GM21825 (cell line): ENCODE measurements at regions not wholly inside any gene's neighbourhood (a gene's known extent, or its start where the extent isn't known, plus 50 kb on each side); places are given as distances from the start of the nearest gene placed in this dataset.
"Not testable (repeated sequence)": the region's sequence is repeated elsewhere in the genome, so short reads cannot be mapped to it uniquely, and the experiment has no call there.

Experiments
- ATAC-seq: cut with Tn5 transposase; IDR thresholded peaks from one replicate; pipeline ENCODE4 v1.9.1; 2021; ENCODE audit warnings: mild to moderate bottlenecking, moderate library complexity; ENCODE audit not compliant: unreplicated experiment

DNA sequence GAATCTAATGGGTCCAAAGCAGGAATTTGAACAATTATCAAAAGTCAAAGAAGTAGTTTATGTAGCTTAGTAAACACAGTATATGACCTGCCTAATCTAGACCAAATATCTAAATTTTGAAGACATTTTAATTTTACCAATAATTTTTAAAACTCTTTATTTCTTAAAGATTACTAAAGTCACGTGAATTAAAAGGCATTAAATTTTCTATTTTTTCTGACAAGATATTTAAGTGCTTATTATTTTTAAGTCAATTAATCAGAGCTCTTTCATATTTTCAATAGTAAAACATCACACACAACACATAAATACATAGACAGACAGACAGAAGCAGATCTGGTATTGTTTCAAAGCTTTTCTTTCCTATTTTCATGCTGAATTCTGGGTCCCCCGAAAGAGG, 89.5 kb downstream of the ZNF467 start:
- ATAC-seq, result no peak

DNA sequence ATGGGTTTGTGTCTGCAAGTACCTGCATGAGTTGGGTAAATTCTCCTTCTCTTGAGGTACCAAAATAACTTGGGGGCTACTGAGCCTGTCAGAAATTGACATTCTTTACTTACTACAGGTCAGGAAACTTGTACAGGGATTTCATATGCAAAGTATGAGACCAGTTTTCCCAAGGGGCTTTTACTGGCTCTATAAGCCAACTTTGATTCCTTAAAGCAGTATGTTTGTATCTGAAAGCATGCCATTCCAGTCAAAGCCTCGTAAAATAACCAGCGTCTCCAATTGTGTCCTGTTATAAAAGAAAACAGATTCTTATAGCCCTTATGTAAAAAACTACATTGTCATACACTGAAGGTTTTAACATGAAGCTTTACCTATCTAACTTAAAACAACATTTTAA, 90.2 kb downstream of the ZNF467 start:
- ATAC-seq, result no peak

DNA sequence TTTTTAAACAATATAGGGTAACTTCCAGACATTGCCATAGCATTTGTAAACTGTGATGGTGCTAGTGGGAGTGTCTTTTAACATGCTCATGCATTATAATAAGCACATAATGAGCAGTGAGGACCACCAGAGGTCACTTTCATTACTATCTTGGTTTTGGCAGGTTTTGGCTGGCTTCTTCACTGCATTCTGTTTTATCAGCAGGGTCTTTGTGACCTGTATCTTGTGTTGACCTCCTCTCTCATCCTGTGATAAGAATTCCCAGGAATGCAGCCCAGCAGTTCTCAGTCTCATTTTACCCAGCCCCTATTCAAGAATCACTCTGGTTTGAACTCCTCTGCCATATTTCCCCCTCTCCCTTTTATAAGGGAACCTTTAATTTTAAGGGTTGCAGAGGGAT, 91.3 kb downstream of the ZNF467 start:
- ATAC-seq, result no peak

DNA sequence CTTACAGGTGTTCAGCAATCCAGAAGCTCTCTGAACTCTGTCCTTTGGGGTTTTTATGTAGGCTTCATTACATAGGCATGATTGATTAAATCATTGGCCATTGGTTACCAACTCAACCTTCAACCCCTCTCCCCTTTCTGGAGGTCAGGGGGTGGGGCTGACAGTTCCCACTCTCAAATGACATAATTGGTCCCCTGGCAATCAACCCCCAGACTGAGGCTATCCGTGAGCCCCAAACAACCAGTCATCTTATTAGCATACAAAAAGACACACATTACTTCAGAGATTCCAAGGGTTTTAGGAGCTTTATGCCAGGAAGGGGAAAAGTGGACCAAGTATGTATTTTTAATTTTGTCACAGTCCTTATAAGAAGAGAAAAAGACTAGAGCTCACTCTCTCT, 92.1 kb downstream of the ZNF467 start:
- ATAC-seq, result no peak

DNA sequence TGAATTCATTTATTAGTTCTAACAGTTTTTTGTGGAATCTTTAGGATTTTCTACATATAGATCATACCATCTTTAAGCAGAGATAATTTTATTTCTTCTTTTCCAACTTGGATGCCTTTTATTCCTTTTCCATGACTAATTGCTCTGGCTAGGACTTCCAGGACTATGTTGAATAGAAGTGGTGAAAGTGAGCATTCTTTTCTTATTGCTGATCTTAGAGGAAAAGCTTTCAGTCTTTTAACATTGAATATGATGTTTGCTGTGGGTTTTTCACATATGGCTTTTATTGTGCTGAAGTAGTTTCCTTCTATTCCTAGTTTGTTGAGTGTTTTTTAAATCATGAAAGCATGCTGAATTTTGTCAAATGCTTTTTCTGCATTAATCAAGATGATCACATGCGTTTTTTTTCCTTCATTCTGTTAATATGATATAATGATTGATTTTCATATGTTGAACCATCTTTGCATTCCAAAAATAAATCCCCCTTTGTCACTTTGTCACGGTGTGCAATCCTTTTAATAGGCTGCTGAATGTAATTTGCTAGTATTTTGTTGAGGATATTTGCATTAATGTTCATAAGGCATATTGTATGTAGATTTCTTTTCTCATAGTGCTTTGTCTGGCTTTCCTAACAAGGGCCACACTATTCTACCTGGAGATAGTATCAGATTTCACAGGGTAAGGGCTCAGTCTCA, 92.9 kb downstream of the ZNF467 start:
- ATAC-seq, result no peak

DNA sequence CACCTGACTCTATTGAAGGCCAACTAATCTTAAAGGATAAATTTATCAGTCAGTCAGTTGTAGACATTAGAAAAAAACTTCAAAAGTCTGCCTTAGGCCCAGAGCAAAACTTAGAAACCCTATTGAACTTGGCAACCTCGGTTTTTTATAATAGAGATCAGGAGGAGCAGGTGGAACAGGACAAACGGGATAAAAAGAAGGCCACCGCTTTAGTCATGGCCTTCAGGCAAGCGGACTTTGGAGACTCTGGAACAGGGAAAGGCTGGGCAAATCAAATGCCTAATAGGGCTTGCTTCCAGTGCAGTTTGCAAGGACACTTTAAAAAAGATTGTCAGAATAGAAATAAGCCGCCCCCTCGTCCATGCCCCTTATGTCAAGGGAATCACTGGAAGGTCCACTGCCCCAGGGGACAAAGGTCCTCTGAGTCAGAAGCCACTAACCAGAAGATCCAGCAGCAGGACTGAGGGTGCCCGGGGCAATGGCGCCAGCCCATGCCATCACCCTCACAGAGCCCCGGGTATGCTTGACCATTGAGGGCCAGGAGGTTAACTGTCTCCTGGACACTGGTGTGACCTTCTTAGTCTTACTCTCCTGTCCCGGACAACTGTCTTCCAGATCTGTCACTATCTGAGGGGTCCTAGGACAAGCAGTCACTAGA, 98.5 kb downstream of the ZNF467 start:
- ATAC-seq, result not testable (repeated sequence)

DNA sequence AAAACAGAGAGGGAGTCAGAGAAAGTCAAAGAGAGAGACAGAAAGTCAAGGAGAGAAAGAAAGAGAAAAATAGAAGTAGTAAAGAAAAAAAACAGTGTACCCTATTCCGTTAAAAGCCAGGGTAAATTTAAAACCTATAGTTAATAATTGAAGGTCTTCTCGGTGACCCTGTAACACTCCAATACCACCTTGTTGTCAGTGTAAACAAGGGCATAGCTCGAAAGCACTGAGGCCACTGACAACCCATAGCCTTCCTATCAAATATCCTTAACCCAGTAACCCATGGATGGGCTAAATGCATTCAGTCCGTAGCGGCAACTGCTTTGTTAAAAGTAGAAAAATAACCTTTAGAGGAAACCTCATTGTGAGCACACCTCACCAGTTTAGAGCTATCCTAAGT, 100.4 kb downstream of the ZNF467 start:
- ATAC-seq, result no peak

DNA sequence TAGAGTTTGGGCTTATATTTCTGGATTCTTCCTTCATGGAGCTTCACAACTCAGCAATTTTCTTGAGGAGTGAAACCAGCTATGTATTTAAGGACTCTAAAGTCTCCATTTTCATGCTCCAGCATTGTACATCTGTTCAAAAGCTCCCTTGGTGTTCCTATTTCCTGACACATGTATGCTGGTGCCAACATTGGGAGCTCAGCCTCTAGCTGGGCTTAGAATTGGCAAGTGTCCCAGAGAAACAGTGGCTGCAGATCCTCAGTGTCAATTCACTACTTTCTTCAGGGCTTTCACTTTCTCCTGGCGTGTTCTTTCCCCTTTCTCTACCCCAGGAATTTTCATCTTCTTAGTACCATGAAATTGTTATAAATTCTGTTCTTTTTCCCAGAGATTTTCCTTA, 103.1 kb downstream of the ZNF467 start:
- no peak for ATAC-seq

DNA sequence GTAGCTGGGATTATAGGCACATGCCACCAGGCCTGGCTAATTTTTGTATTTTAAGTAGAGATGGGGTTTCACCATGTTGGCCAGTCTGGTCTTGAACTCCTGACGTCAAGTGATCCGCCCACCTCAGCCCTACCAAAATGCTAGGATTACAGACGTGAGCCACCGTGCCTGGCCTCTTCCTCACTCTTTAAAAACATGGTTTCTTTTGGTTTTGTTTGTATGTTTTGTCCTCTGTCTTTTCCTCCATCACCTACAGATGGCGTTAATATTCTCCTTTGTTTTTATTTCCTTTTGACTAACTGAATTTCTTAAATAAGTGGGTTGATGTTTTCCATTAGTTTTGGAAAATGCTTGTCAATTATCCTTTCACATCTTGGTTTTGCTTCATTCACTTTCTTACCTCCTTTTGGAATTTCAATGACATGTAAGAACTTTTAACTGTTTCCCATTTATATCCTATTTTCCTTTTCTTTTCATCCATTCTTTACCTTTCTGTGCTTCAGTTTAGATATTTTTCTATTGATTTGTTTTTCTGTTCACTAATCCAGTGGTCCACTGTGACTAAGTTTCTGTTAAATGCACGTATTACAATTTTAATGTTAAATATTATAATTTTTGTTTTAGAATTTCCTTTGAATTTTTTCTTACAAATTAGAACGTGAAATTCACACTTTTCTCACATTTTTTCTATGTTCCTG, 104.1 kb downstream of the ZNF467 start:
- no peak for ATAC-seq

DNA sequence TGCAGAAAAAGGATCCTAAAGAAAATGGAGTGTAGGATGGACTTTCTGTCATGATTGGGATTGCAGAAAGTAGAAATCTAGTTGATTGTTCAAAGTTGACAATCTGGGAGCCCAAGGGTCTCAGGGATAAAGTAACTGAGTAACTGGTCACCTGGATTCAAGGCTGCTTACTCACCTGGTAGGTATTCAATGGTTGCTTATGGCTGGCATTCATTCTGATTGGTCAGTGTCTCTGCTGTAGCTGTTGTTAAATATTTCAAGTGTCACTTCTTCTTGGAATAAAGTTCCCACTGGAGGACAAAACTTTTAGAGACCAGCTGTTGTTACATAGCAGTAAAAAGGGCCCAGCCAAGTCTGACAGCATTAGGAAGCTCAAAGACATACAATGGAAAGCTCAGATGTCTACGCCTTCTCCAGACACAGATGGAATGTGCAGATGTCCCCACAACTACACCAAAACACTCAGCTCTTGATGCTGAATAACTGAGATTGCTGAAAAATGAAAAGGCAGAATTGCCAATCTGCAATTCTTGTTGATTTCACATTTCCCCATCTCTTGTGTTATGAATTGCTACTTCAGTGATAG, 106.9 kb downstream of the ZNF467 start:
- ATAC-seq, result no peak

DNA sequence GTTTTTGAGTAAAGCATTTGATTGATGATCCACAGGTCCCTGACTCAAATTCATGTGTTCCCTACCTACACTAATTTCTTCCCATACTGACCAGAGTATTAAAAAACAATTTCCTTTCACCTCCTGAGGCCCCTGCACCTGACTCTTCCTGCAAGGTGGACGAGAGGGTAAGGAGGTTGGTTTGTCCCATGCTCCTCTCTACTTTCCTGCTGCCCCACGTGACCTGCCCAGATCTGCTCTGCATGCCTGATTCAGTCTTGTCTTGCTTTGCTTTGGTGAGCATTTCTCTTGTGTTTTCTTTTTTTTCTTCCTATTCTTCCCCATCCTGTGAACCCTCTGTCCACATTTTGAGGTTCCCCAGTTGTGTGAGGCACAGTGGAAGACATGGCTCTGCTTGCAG, 107.8 kb downstream of the ZNF467 start:
- ATAC-seq, result not testable (repeated sequence)

DNA sequence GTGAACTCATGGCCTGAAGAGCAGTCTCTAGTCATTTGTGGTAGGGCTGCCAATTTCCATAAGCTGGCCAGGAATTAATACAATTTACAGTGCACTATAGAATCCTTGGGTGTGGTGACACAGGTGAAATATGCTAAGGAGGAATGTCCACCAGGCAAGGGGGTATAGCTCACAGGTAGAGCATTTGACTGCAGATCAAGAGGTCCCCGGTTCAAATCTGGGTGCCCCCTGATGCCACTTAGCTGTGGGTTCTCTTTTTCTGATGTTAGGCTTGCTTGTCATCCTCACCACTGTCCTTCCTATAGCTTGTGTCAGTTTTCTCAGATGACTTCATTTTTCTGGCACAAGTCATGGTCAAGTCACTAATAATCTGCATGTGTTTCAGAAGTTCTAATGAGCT, 108.7 kb downstream of the ZNF467 start:
- ATAC-seq, result no peak

DNA sequence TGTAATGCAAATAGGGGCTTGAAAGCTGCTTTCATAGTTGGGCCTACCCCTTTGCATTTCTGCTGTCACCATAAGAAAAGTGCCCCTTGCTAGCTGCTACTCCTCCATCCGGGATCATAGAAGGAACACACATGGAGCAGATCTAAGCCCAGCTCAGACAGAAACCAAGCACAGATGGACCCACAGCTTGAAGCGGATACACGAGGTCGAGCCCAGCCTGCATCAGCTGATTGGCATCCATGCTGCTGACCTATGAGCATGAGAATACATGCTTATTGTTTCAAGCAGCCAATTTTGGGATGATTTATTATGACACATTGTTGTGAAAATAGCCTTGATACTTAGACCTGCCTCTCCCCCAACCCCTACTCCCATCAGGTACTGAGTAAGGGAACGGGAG, 109.2 kb downstream of the ZNF467 start:
- no peak for ATAC-seq

DNA sequence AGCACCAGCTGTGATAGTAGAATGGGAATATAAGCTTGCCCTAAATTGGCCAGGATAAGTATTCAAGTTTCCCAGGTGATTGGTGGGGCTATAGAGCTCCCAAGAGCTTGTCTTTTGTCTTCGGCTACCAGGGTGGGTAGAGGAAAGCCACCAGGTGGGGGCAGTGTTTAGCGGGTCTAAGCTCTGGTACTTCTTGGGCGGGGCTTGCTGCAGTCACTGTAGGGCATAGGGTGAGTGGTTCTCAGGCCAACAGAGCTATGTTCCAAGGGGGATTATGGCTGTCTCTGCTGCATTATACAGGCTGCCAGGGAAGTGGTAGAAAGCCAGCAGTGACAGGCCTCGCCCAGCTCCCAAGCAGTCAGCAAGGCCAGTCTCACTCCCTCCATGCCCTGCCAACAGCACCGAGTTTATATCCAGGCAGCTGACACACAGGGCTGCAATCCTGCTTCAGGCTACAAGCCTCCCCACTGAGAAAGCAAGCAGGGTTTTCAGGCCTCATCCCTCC, 110.7 kb downstream of the ZNF467 start:
- peak; percentile 94 for ATAC-seq

DNA sequence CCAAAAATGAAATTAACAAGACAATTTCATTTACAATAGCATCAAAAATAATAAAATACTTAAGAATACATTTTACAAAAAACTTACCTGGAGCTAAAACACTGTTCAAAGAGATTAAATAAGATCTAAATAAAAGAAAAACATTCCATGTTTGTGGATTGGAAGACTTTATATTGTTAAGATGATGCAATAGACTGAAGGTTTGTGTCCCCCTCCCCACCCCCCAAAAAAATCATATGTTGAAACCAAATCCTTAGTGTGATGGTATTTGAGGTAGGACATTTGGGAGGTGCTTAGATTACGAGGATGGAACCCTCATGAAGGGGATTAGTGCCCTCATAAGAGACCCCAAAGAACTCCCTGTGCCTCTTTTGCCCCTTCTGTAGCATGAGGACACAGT, 117.6 kb downstream of the ZNF467 start:
- ATAC-seq, result no peak

DNA sequence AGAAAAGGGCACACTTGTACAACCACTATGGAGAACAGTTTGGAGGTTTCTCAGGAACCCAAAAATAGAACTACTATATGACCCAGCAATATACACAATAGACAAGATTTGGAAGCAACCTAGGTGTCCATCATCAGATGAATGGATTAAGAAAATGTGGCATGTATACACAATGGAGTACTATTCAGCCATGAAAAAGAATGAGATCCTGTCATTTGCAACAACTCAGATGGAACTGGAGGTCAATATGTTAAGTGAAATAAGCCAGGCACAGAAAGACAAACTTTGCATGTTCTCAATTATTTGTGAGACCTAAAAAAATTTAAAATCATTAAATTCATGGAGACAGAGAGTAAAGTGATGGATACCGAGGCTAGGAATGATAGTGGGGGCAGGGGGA, 118.8 kb downstream of the ZNF467 start:
- ATAC-seq, result no peak

DNA sequence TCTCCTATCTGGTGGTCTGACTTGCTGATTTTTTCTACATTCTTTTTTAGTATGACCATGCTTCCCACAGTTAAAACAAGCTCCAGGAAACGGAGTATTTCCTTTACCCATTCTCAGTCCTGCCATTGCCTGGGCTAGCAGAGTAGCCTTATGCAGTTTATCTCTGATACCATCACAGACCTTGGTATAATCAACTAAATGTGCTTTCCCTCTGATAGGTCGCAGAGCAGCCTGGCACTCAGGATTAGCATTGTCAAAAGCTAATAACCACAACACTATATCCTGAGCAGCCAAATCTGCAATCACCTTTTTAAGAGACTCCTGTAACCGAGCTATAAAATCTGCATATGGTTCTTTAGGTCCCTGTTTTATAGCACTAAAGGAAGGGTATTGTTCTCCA, 123.2 kb downstream of the ZNF467 start:
- ATAC-seq, result not testable (repeated sequence)

DNA sequence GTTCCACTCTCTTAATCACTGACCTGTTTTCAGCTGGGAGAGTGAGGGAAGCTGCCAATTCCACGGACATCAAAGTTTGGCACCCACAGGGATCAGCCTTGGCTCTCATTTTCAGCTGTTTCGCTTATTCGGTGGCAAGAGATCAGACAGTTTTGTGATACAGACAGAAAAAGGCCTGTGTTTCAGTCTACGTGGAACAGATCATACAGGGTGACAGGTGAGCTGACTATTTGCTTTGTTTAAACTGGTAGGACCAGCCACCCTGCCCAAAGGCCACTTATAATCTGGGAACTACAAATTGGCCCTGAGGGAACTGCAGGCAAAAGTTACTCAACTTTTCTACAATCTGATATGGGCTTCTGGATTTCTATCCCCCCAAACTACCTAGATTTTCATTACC, 128.6 kb downstream of the ZNF467 start:
- ATAC-seq, result no peak

DNA sequence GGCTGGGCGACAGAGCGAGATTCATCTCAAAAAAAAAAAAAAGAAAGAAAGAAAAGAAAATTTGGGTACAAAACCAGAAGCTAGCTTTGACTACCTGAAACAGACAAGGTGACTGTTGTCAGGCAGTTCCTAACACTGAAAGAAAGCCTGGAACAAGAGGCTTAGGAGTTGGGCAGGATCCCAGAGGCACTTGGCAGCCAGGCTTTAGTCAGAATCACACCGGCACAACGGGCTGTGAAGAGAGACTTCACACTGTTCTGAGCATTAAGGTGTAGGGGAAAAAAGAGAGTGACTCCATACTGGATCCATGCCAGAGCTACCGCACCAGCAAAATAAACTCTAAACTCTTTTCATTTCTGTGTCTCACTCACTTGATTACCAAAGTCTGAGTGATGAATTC, 130.8 kb downstream of the ZNF467 start:
- no peak for ATAC-seq

DNA sequence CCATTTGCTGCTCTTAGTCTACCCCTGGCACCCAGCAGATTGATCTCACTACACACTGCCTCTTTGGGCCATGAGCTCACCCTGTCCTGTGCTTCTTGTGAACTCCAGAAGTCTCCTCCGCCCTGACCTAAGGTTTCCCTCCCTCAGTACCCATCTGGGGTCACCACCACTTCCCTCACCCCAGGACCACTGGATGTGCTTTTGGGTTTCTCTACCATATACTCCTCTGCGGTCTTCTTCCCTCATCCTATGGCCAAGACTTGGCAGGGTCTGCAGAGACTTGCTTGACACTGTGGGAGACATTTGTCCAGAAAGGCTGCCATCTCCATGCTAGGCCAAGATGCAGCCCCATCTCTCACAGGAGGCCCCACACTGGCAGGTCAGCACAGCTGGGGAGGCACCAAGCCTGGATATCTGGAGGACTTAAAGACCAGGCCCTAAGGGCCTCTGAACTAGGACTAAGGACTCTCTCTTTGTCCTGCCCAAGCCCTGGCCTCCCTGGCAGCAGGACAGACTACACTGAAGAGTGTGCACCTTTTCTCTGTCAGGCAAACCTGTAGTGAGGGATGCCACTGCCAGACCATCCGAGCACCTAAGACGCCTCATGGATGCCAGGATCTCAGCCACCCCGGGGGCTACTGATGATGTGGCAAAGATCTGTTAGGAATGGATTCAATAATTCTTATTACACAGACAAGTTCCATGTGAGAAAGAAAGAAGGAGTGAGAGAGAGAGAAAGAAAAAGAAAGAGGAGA, 134.6 kb downstream of the ZNF467 start:
- ATAC-seq, result no peak
